Vagina (tissue), 2 donors: ENCODE measurements at regions not wholly inside any gene's neighbourhood (a gene's known extent, or its start where the extent isn't known, plus 50 kb on each side); places are given as distances from the start of the nearest gene placed in this dataset.

Source experiments
- POLR2A ChIP-seq, 2 donors: fragments of 450-650 bp; IDR thresholded peaks; one replicate each; pipeline ENCODE4 v1.6.1; 2017; ENCODE audit warnings: antibody characterized with exemption in 2 of 2, mild to moderate bottlenecking in 2 of 2, moderate library complexity in 2 of 2
- TF ChIP-seq, protein P1 (sequence below), 3 experiments: fragments of 450-650 bp in 2 of 3; fragments of 200-600 bp in 1 of 3; sonication (generic) in 1 of 3; IDR thresholded peaks; one replicate each; pipeline ENCODE4 v1.5.1; 2017 to 2019; ENCODE audit warnings: antibody characterized with exemption in 3 of 3, mild to moderate bottlenecking in 2 of 3, moderate library complexity in 2 of 3

- TF ChIP-seq, protein P1, sequence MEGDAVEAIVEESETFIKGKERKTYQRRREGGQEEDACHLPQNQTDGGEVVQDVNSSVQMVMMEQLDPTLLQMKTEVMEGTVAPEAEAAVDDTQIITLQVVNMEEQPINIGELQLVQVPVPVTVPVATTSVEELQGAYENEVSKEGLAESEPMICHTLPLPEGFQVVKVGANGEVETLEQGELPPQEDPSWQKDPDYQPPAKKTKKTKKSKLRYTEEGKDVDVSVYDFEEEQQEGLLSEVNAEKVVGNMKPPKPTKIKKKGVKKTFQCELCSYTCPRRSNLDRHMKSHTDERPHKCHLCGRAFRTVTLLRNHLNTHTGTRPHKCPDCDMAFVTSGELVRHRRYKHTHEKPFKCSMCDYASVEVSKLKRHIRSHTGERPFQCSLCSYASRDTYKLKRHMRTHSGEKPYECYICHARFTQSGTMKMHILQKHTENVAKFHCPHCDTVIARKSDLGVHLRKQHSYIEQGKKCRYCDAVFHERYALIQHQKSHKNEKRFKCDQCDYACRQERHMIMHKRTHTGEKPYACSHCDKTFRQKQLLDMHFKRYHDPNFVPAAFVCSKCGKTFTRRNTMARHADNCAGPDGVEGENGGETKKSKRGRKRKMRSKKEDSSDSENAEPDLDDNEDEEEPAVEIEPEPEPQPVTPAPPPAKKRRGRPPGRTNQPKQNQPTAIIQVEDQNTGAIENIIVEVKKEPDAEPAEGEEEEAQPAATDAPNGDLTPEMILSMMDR (IDR thresholded peaks at IDR 0.05) = no peak
- TF ChIP-seq POLR2A (IDR thresholded peaks at IDR 0.05) = no peak
These were observed 1069.7 kb downstream of the STIM2 start for GRCh38 chr4:27930291-27930690.
